WTC11 (cell line): ENCODE measurements at regions not wholly inside any gene's neighbourhood (a gene's known extent, or its start where the extent isn't known, plus 50 kb on each side); places are given as distances from the start of the nearest gene placed in this dataset.

ENCODE experiments used
- ATAC-seq: fragments of 200-7000 bp; cut with Tn5 transposase; 2 replicates; pipeline ENCODE4 v1.10.0; 2021; ENCODE audit warnings: mild to moderate bottlenecking, moderate library complexity
- CTCF ChIA-PET: fragments of 300-600 bp; sonication (Branson Sonifier 250); formaldehyde crosslinking; loops from one replicate; lab custom pipeline; 2021; ENCODE audit warnings: antibody characterized with exemption; lab: Charles Lee
- POLR2A ChIA-PET: fragments of 350-600 bp; sonication (Branson Sonifier 250); formaldehyde crosslinking; loops from one replicate; lab custom pipeline; 2021; ENCODE audit warnings: antibody characterized with exemption; lab: Charles Lee
- DNase-seq: peaks from one replicate; pipeline ENCODE4 v3.0.0; 2021; ENCODE audit warnings: low spot score
- H3K27ac Mint-ChIP-seq: 2 replicates; pipeline ENCODE4 v1.8.0; 2021; ENCODE audit warnings: mixed read lengths
- H3K27me3 Mint-ChIP-seq: 2 replicates; pipeline ENCODE4 v1.8.0; 2021; ENCODE audit warnings: low read depth, mild to moderate bottlenecking, moderate library complexity, mixed read lengths
- H3K36me3 Mint-ChIP-seq: 2 replicates; pipeline ENCODE4 v1.8.0; 2021; ENCODE audit warnings: mixed read lengths
- H3K4me1 Mint-ChIP-seq: 2 replicates; pipeline ENCODE4 v1.8.0; 2022; ENCODE audit warnings: mixed read lengths
- H3K4me3 Mint-ChIP-seq: 2 replicates; pipeline ENCODE4 v1.8.0; 2021; ENCODE audit warnings: mild to moderate bottlenecking, moderate library complexity, mixed read lengths
- H3K9me3 Mint-ChIP-seq: 2 replicates; pipeline ENCODE4 v1.8.0; 2021; ENCODE audit warnings: mixed read lengths
- FOXP1 ChIP-seq: sonication (generic); formaldehyde crosslinking; IDR thresholded peaks from 2 replicates; pipeline ENCODE4 v1.8.0; 2022; ENCODE audit warnings: missing genetic modification reagents, mild to moderate bottlenecking, moderate library complexity, borderline replicate concordance
- NR2C2 ChIP-seq: sonication (generic); formaldehyde crosslinking; IDR thresholded peaks from 2 replicates; pipeline ENCODE4 v1.8.0; 2022; ENCODE audit warnings: mild to moderate bottlenecking, missing genetic modification reagents
- RELA ChIP-seq: sonication (generic); formaldehyde crosslinking; IDR thresholded peaks from 2 replicates; pipeline ENCODE4 v1.8.1; 2022; ENCODE audit warnings: missing genetic modification reagents, mild to moderate bottlenecking, borderline replicate concordance
- RORB ChIP-seq: fragments of 250-450 bp; sonication (Bioruptor Pico); IDR thresholded peaks from 2 replicates; pipeline ENCODE4 v1.9.0; 2021; ENCODE audit warnings: mild to moderate bottlenecking
- ZNF232 ChIP-seq: sonication (generic); formaldehyde crosslinking; IDR thresholded peaks from 2 replicates; pipeline ENCODE4 v1.8.0; 2022; ENCODE audit warnings: mild to moderate bottlenecking, missing genetic modification reagents
- ZNF317 ChIP-seq: sonication (generic); formaldehyde crosslinking; IDR thresholded peaks from 2 replicates; pipeline ENCODE4 v1.8.1; 2023; ENCODE audit warnings: low read depth, mild to moderate bottlenecking, moderate library complexity, missing genetic modification reagents, borderline replicate concordance
- ZNF396 ChIP-seq: fragments of 250-450 bp; sonication (Bioruptor Pico); IDR thresholded peaks from 2 replicates; pipeline ENCODE4 v1.8.0; 2021; ENCODE audit warnings: mild to moderate bottlenecking, moderate library complexity, borderline replicate concordance
- ZNF671 ChIP-seq: fragments of 250-450 bp; sonication (Bioruptor Pico); IDR thresholded peaks from 2 replicates; pipeline ENCODE4 v1.8.0; 2021; ENCODE audit warnings: mild to moderate bottlenecking
- TF ChIP-seq, protein P1 (sequence below): sonication (generic); formaldehyde crosslinking; IDR thresholded peaks from 2 replicates; pipeline ENCODE4 v1.8.1; 2023; ENCODE audit warnings: mild to moderate bottlenecking, moderate library complexity, missing genetic modification reagents
- TF ChIP-seq, protein P2 (sequence below): sonication (generic); formaldehyde crosslinking; conservative IDR thresholded peaks from 2 replicates; pipeline ENCODE4 v1.8.1; 2022; ENCODE audit warnings: mild to moderate bottlenecking, missing genetic modification reagents
- TF ChIP-seq, protein P3 (sequence below): sonication (generic); formaldehyde crosslinking; conservative IDR thresholded peaks from 2 replicates; pipeline ENCODE4 v1.8.1; 2023; ENCODE audit warnings: mild to moderate bottlenecking, low read depth, missing genetic modification reagents, moderate library complexity
- TF ChIP-seq, protein P4 (sequence below): fragments of 200-600 bp; IDR thresholded peaks from 2 replicates; pipeline ENCODE4 v1.8.0; 2022; ENCODE audit warnings: antibody characterized with exemption
- TF ChIP-seq, protein P5 (sequence below): sonication (generic); formaldehyde crosslinking; IDR thresholded peaks from 2 replicates; pipeline ENCODE4 v1.8.1; 2023; ENCODE audit warnings: mild to moderate bottlenecking, missing genetic modification reagents
- TF ChIP-seq, protein P6 (sequence below): sonication (generic); formaldehyde crosslinking; IDR thresholded peaks from 2 replicates; pipeline ENCODE4 v1.8.0; 2022; ENCODE audit warnings: missing genetic modification reagents

DNA sequence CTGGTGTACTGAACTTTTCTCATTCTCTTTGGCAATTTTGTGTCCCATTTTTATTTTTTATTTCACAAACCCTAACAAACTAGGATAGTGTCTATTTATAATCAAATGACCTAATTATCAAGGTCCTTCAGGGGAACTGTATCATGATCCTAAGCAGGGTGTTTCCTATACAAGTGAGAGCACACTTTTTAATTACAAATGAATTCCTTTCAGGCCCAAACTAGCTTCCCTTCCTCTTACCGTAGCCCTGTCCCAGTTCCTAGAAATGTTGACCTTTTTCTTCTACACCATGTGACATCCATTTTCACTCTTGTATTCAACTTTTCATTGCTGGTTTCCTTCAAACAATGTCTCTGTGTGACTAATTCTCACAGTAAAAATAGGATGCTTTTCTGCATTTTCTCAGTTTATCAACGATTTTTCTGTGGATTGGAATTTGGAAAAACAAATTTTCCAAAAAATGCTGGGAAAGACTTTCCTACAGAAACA is 411.4 kb downstream of the CCDC91 start:
- POLR2A ChIA-PET = no interaction called here
- no peak for TF ChIP-seq NR2C2
- TF ChIP-seq, protein P1, sequence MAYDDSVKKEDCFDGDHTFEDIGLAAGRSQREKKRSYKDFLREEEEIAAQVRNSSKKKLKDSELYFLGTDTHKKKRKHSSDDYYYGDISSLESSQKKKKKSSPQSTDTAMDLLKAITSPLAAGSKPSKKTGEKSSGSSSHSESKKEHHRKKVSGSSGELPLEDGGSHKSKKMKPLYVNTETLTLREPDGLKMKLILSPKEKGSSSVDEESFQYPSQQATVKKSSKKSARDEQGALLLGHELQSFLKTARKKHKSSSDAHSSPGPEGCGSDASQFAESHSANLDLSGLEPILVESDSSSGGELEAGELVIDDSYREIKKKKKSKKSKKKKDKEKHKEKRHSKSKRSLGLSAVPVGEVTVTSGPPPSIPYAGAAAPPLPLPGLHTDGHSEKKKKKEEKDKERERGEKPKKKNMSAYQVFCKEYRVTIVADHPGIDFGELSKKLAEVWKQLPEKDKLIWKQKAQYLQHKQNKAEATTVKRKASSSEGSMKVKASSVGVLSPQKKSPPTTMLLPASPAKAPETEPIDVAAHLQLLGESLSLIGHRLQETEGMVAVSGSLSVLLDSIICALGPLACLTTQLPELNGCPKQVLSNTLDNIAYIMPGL (CRISPR knock-in tag) = no peak
- TF ChIP-seq, protein P2, sequence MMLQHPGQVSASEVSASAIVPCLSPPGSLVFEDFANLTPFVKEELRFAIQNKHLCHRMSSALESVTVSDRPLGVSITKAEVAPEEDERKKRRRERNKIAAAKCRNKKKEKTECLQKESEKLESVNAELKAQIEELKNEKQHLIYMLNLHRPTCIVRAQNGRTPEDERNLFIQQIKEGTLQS (CRISPR knock-in tag) = no peak
- TF ChIP-seq, protein P3, sequence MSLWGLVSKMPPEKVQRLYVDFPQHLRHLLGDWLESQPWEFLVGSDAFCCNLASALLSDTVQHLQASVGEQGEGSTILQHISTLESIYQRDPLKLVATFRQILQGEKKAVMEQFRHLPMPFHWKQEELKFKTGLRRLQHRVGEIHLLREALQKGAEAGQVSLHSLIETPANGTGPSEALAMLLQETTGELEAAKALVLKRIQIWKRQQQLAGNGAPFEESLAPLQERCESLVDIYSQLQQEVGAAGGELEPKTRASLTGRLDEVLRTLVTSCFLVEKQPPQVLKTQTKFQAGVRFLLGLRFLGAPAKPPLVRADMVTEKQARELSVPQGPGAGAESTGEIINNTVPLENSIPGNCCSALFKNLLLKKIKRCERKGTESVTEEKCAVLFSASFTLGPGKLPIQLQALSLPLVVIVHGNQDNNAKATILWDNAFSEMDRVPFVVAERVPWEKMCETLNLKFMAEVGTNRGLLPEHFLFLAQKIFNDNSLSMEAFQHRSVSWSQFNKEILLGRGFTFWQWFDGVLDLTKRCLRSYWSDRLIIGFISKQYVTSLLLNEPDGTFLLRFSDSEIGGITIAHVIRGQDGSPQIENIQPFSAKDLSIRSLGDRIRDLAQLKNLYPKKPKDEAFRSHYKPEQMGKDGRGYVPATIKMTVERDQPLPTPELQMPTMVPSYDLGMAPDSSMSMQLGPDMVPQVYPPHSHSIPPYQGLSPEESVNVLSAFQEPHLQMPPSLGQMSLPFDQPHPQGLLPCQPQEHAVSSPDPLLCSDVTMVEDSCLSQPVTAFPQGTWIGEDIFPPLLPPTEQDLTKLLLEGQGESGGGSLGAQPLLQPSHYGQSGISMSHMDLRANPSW (CRISPR knock-in tag) = no peak
- no peak for TF ChIP-seq ZNF317 (CRISPR knock-in tag)
- TF ChIP-seq ZNF396 (CRISPR knock-in tag) = no peak
- no peak for TF ChIP-seq RELA (CRISPR knock-in tag)
- TF ChIP-seq ZNF671 (CRISPR knock-in tag) = no peak
- TF ChIP-seq, protein P4, sequence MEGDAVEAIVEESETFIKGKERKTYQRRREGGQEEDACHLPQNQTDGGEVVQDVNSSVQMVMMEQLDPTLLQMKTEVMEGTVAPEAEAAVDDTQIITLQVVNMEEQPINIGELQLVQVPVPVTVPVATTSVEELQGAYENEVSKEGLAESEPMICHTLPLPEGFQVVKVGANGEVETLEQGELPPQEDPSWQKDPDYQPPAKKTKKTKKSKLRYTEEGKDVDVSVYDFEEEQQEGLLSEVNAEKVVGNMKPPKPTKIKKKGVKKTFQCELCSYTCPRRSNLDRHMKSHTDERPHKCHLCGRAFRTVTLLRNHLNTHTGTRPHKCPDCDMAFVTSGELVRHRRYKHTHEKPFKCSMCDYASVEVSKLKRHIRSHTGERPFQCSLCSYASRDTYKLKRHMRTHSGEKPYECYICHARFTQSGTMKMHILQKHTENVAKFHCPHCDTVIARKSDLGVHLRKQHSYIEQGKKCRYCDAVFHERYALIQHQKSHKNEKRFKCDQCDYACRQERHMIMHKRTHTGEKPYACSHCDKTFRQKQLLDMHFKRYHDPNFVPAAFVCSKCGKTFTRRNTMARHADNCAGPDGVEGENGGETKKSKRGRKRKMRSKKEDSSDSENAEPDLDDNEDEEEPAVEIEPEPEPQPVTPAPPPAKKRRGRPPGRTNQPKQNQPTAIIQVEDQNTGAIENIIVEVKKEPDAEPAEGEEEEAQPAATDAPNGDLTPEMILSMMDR = no peak
- TF ChIP-seq, protein P5, sequence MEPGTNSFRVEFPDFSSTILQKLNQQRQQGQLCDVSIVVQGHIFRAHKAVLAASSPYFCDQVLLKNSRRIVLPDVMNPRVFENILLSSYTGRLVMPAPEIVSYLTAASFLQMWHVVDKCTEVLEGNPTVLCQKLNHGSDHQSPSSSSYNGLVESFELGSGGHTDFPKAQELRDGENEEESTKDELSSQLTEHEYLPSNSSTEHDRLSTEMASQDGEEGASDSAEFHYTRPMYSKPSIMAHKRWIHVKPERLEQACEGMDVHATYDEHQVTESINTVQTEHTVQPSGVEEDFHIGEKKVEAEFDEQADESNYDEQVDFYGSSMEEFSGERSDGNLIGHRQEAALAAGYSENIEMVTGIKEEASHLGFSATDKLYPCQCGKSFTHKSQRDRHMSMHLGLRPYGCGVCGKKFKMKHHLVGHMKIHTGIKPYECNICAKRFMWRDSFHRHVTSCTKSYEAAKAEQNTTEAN (CRISPR knock-in tag) = no peak
- TF ChIP-seq, protein P6, sequence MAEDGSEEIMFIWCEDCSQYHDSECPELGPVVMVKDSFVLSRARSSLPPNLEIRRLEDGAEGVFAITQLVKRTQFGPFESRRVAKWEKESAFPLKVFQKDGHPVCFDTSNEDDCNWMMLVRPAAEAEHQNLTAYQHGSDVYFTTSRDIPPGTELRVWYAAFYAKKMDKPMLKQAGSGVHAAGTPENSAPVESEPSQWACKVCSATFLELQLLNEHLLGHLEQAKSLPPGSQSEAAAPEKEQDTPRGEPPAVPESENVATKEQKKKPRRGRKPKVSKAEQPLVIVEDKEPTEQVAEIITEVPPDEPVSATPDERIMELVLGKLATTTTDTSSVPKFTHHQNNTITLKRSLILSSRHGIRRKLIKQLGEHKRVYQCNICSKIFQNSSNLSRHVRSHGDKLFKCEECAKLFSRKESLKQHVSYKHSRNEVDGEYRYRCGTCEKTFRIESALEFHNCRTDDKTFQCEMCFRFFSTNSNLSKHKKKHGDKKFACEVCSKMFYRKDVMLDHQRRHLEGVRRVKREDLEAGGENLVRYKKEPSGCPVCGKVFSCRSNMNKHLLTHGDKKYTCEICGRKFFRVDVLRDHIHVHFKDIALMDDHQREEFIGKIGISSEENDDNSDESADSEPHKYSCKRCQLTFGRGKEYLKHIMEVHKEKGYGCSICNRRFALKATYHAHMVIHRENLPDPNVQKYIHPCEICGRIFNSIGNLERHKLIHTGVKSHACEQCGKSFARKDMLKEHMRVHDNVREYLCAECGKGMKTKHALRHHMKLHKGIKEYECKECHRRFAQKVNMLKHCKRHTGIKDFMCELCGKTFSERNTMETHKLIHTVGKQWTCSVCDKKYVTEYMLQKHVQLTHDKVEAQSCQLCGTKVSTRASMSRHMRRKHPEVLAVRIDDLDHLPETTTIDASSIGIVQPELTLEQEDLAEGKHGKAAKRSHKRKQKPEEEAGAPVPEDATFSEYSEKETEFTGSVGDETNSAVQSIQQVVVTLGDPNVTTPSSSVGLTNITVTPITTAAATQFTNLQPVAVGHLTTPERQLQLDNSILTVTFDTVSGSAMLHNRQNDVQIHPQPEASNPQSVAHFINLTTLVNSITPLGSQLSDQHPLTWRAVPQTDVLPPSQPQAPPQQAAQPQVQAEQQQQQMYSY (CRISPR knock-in tag) = no peak
- TF ChIP-seq RORB = no peak
- no peak for TF ChIP-seq FOXP1 (CRISPR knock-in tag)
- TF ChIP-seq ZNF232 = no peak
- peaks cover 5% of the 10 kb centered on the region for H3K36me3 Mint-ChIP-seq
- DNase-seq (no peak), ATAC-seq (no peak; the same call in 1 of the 2 replicates)
- H3K27me3 Mint-ChIP-seq = no peaks in the 10 kb centered on the region; the same call in 1 of the 2 replicates
- no peak overlapping the region for H3K4me3 Mint-ChIP-seq
- CTCF ChIA-PET = no interaction called here
- H3K4me1 Mint-ChIP-seq = peaks cover 14% of the 10 kb centered on the region
- no peak overlapping the region for H3K27ac Mint-ChIP-seq
- H3K9me3 Mint-ChIP-seq = peaks cover 7% of the 10 kb centered on the region
